Jurkat, Clone E6-1 (cell line): ENCODE measurements at regions not wholly inside any gene's neighbourhood (a gene's known extent, or its start where the extent isn't known, plus 50 kb on each side); places are given as distances from the start of the nearest gene placed in this dataset.

Experiments used
- DNase-seq: peaks from one replicate; pipeline ENCODE4 v3.0.0-alpha.2; 2011; ENCODE audit warnings: low read depth, low spot score
- H3K4me3 ChIP-seq: 2 replicates; pipeline ENCODE4 v1.5.1; 2011; ENCODE audit warnings: mild to moderate bottlenecking, low read length, control low read depth, moderate library complexity

DNA sequence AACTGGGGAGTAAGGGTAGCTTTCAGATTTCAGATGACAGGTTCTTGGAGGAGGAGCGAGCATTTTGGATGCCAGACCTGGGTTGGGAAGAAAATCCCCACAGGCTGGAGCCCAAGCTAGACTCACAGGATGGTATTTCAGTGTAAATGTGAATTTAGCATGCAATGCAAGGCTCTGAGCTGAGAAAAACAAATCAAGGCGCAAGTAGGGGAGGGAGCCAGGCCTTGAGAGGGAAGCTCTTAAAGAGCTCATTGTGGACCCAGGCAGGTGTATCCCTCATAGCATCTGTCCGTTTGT is 386.1 kb downstream of the MATN1 start:
- DNase-seq: no peak
- H3K4me3 ChIP-seq: no peak overlapping the region

DNA sequence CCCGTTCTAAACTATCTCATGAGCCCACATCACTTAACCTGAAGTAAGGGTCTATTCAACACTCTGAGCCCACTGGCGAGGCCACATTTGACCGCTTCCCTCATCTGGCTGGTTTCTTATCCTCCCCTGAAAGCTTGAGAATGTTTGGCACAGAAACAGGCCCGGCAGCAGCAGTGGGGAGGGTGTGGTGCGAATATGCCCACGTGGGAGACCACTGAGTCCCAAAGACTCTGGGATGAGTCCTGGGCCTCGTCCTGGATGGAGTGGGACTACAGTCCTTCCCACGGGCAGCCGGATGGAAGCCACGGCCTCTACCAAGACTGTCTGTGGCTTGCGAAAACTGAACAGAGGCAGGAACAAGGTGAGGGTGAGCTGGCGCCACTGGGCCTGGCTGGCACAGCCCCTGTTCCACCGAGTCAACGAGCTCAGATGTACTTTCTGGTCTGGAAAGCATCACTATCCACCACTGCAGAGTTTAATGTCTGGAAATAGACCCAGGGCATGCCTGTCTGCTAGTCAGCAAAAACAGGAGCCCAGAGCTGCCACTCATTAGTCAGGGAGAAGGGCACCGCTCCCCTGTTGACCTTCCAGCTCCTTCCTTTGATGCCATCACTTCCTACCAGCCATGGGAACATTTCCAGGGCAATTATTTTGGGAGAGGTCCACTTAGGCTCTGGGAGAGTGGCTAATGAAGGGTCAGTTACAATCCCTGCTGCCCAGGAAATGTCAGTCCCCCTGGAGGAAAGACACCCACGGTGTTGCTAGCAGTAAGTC is 386.6 kb downstream of the MATN1 start:
- no peak overlapping the region for H3K4me3 ChIP-seq
- DNase-seq: no peak

GRCh38 chr1:30335997-30336390 is 387.4 kb downstream of the MATN1 start:
- DNase-seq: no peak
- H3K4me3 ChIP-seq: no peak overlapping the region

GRCh38 chr1:30335389-30335996 is 387.9 kb downstream of the MATN1 start:
- no peak overlapping the region for H3K4me3 ChIP-seq
- DNase-seq: no peak

DNA sequence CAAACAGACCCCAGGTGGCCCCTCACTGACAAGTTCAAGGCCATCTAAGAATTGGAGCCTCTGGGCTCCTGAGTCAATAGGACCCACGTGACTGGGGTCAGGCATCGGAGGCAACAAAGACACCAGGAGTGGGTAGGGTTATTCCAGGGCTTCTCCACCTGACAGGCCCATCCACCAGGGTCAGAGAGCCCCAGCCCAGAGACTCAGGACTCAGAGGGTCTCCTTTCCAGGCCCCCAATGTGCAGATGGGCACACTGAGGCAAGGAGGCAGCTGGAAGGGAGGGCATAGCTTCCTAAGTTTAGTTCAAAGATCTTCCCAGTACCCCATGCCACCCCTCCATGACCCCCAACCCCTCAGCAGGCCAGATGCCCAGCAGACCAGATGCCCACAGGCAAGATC is 388.6 kb downstream of the MATN1 start:
- H3K4me3 ChIP-seq: no peak overlapping the region
- DNase-seq: no peak

DNA sequence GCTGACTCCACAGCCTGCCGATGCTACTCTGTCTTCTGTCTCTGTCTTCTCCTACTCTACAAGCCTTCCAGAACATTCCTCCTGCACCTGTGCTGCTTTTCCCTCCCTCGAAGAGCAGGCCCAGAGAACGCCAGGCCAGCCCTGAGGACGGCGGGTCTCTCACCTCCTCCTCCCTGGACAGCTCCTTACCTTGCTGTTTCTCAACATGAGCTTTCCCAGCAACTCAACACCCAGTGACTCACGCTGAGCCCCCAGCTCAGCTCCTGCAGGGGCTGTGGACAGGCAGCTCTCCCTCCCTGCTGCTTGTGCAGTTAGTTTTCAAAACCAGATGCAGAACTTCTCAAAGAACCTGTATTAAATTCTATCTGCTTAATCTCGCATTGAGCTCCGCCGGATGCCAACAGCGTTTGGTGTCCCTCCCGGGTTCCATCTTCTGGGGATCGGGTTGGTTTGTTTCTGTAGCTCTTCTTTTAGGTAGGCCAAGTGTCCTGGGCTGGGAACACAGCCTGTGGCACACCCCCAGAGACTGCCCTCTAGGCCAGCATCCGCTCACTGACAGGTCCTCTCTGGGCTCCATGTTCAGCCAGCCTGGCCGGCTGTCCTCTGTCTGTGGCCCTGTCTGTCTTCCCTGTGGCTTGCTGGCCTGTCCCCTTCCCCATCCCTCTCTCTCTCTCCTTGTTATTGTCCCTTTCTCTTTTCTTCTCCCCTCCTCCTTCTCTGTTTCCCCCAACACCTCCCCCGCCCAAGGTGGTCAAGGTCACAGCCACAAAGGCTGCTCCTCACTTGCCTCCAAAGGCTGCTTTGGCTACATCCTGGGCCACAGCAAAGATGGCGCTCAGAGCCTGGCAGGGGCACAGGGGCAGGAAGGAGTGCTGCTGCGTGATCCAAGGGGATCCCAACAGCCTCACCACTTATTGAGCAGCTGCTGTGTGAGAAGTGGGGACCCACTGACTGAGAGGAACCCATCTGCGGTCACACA is 391.0 kb downstream of the MATN1 start:
- no peak overlapping the region for H3K4me3 ChIP-seq
- no peak for DNase-seq

- DNase-seq: no peak
- H3K4me3 ChIP-seq: no peak overlapping the region
Observed at GRCh38 chr1:30331415-30332065, 391.8 kb downstream of the MATN1 start.

GRCh38 chr1:30330644-30331043 is 392.7 kb downstream of the MATN1 start:
- no peak overlapping the region for H3K4me3 ChIP-seq
- DNase-seq: no peak

DNA sequence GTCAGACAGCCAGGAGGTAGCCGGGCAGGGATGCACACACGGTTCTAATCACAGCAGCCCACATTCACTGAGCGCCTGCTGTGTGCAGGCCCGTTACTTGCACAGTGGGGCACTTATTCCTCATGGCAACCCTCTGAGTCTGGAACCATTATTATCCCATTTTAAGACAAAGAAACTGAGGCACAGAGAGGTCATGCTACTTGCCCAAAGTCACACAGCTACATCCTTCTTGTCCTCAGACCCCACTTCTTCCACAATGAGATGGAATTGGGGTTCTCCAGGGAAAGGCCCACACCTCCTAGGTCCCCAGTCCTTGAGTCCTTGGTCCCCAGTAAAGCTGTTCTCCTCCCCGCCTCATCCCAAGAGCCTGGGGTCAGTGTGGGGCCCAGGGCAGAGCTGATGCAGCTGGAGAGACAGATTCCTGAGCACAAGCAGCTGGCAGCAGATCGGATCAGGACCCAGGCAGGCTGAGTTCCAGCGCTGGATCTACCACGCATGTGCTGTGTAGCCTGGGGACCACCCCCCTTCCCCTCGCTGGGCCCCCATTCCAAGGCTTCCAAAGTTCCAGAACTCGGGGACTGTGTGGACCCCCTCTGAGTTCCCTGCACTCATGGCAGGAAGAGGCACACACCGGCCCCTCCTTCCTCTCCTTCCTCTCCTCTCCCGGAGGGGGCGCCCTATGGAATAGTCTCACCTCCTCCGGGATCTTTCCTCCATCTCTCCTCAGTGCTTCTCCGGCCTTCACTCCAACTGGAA is 393.4 kb downstream of the MATN1 start:
- DNase-seq: no peak
- no peak overlapping the region for H3K4me3 ChIP-seq

DNA sequence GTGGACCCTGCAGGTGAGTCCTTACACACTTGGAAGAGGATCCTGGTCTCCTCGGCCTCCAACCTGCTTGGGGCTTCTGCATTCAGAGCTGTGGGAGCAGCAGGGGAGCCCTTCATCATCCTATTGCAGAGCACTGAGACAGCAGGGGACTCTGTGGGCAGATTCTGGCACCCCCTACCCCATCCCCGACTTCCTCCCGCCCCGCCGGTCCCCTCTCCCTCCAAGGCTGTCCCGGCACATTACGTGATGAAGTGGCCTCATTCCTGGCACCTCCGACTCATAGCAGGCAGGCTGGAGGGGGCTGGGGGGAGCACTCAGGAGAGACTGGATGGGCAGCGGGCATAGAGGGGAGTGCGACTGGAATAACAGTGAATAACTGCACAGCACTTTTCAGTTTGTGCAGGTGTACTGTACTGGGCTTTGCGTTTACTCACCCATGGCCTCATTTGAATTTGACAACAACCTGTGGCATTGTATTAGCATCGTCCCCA is 394.1 kb downstream of the MATN1 start:
- DNase-seq: no peak
- no peak overlapping the region for H3K4me3 ChIP-seq

- DNase-seq: no peak
- H3K4me3 ChIP-seq: no peak overlapping the region
Observed at GRCh38 chr1:30328401-30329262, 394.8 kb downstream of the MATN1 start.

GRCh38 chr1:30328100-30328370 is 395.4 kb downstream of the MATN1 start:
- H3K4me3 ChIP-seq: no peak overlapping the region
- DNase-seq: no peak

DNA sequence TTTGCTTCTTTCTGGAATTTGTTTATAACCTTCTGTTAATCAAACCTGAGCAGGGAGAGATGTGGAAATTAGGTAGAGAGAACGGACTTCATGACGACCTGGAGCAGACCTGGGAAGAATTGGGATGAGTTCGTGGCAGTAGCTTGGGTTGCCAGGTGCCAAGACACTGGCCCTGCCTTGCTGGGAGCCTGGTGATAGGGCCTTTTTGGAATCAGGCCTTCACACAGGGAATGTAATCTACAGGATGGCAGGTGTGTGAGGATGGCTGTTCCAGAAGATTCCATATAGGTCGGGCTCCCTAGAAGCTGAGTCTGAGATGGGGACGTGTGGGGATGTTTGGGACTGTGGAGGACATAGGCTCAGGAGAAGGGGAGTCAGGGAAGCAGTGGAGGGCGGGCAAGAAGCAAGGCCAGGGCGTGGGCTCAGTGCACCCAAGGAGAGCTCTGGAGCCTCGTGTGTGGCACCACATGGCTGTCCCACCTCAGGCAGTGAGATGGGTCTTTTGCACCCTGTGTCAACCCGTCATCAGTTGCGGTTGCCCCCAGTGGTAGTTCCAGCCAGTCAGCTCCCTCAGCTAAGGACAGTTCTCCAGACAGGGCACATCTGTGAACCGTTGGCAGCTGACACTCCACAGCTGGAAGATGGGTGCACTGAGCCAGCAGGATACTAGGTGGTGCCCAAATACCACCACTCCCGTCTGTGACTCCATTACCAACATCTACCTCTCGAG is 395.9 kb downstream of the MATN1 start:
- no peak for DNase-seq
- no peak overlapping the region for H3K4me3 ChIP-seq

DNA sequence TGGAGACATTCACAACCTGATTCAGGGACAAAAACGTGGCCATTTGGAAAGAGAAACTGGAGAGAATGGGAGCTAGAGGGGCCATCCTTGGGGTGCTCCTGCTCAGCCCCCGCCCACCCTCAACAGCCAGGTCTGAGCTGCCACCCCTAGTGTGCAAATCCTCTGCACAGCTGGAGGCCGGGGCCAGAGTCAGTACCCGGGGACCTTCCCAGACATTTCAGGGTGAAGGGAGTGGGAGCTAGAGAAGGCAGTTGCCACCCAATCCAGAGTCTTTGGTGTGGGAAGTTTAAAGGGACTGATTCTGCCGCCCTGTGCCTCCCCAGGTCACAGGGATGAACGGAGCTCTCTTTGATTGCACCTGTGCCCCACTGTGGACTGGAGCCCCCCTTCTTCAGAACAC is 397.4 kb downstream of the MATN1 start:
- no peak for DNase-seq
- no peak overlapping the region for H3K4me3 ChIP-seq

DNA sequence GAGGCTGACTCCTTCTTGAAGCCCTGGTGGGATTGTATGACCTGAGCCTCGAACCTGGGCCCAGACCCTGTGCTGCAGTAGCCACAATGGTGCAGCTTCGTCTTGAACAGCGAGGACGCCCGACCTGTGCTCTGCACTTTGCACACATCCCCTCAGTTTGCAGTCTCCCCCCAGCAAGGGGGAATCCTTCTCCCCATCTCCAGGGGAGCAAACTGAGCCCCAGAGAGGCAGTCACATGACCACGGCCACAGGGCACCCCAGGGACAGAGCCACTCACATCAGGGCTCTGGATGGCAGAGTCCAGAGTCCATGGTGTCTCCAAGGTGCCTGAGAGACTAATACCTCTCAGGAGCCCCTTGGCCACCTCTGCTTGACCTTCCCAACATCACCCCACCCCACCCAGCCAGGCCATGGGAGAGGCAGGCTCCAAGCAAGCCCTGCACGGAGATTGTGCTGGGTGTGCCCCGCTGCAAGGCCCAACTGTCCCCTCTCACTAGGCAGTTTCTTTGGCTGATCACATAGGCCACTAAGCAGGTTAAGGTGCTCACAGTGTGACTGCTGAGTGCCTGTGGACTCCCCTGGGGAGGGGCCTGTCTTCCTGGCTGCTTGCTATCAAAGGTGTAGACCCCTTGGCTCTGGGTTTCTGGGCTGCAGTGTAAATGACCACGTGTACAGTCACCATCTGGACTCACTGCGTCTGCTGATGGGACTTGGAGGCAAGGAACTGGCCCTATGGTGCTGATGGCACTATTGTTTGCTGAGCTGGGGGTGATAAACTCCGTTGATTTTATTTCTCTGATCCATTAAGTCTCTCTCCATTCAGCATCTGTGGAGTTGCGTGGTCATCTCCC is 398.1 kb downstream of the MATN1 start:
- DNase-seq: no peak
- no peak overlapping the region for H3K4me3 ChIP-seq

DNA sequence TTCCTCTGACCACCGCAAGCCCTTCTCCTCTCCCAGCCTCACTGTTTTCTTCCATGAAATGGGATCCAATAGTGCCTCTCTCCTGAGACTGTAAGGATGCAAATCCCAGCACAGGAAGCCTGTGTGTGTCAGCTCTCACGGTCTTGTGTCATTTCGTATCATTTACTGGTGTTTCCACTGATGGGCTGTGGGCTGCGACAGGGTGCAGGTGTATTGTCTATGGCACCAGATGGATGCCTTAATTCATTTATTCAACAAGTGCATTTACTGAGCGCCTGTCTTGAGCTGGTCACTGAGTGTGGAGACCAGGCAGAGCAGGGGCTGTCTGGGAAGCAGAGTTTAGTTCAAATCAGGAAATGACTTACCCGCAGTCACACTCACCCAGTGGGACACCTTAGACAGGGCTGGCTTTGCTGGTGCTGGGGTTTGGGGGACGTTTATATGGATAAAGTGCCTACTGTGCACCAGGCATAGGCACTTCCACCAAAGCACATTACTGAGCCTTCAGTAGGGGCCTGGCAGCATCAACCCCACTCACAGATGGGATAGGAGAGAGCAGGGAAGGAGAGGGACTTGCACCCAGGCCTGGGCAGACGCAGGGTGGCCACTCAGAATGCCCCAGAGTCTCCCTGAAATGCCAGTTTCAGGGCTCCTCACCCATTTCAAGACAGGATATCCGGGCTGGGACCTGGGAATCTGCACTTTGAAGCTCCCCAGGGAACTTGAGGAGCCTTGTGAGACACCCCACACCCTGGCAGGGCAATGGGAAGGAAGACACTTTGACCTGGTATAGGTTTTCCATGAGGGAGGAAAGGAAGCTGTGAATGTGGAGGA is 398.9 kb downstream of the MATN1 start:
- DNase-seq: no peak

More for the DNA sequence above, 398.9 kb downstream of the MATN1 start:
- H3K4me3 ChIP-seq: no peak overlapping the region
